ENCODE measurements at regions not wholly inside any gene's neighbourhood (a gene's known extent, or its start where the extent isn't known, plus 50 kb on each side); places are given as distances from the start of the nearest gene placed in this dataset.

DNA sequence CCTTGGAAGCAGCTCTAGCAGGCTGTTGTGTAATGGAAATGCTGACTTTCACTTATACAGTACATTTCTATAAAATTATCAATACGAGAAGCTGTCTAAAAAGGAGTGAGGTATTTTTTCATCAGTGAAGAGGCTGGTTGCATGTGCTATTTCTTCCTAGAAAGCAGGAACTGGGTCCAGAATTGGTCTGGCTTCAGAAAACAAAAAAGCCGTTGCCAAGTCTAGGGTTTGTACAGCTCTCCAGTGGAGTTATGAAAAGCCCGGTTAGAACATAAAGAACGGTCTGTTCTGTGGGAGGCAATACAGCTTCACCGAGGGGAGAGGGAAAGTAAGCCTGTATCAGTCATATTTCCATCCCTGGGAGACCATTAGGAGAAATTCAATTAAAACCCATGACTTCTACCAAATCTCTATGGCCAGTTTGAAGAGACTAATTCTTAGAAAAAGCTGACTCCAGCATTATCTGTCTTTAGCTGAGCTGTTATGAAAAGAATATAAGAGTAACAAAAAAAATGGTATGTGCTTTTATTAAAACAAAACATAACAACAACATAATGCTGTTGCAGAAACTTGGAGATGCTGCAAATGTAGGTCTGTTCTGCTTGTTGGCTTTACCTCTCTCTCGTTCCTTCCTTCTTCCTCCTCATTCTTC, 217.0 kb downstream of the CMPK2 start:
- DNase-seq (ENCODE audit: low read depth, low spot score) (no peak), ATAC-seq (no peak)
- ChIA-PET POLR2A (no interaction called here), CTCF (no interaction called here)
- BruUV-seq (replicated peaks), result no TSS peak
- intact Hi-C loops (cut with micrococcal nuclease; ENCODE audit: unreplicated experiment), result no loop called here
- no peak overlapping the region for H3K27ac ChIP-seq (ENCODE audit: low read length)
- in situ Hi-C loops (cut with HindIII; ENCODE audit: low pct_unique_long_range_greater_than_20kb, low sequenced_read_pairs), result no loop called here
- no peak overlapping the region for H3K4me3 ChIP-seq (ENCODE audit: low read depth in 2 of 2, low read length in 2 of 2)
- no peaks in the 10 kb centered on the region for H3K27me3 ChIP-seq (ENCODE audit: control insufficient read depth, insufficient read depth, low read length)
- TF ChIP-seq SIN3A (IDR thresholded peaks at IDR 0.05; ENCODE audit: borderline replicate concordance, insufficient read depth, low read depth, low read length), result no peak
- no peak for TF ChIP-seq POLR2AphosphoS5 (IDR thresholded peaks at IDR 0.05; ENCODE audit: low read depth, low read length)
- TF ChIP-seq TCF7L2 (IDR thresholded peaks at IDR 0.05; ENCODE audit: low read depth, low read length), result no peak
- TF ChIP-seq, protein P1, sequence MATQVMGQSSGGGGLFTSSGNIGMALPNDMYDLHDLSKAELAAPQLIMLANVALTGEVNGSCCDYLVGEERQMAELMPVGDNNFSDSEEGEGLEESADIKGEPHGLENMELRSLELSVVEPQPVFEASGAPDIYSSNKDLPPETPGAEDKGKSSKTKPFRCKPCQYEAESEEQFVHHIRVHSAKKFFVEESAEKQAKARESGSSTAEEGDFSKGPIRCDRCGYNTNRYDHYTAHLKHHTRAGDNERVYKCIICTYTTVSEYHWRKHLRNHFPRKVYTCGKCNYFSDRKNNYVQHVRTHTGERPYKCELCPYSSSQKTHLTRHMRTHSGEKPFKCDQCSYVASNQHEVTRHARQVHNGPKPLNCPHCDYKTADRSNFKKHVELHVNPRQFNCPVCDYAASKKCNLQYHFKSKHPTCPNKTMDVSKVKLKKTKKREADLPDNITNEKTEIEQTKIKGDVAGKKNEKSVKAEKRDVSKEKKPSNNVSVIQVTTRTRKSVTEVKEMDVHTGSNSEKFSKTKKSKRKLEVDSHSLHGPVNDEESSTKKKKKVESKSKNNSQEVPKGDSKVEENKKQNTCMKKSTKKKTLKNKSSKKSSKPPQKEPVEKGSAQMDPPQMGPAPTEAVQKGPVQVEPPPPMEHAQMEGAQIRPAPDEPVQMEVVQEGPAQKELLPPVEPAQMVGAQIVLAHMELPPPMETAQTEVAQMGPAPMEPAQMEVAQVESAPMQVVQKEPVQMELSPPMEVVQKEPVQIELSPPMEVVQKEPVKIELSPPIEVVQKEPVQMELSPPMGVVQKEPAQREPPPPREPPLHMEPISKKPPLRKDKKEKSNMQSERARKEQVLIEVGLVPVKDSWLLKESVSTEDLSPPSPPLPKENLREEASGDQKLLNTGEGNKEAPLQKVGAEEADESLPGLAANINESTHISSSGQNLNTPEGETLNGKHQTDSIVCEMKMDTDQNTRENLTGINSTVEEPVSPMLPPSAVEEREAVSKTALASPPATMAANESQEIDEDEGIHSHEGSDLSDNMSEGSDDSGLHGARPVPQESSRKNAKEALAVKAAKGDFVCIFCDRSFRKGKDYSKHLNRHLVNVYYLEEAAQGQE (IDR thresholded peaks at IDR 0.05; ENCODE audit: insufficient read depth in 1 of 2, low read depth in 2 of 2, low read length in 1 of 2), result no peak
- TF ChIP-seq, protein P2, sequence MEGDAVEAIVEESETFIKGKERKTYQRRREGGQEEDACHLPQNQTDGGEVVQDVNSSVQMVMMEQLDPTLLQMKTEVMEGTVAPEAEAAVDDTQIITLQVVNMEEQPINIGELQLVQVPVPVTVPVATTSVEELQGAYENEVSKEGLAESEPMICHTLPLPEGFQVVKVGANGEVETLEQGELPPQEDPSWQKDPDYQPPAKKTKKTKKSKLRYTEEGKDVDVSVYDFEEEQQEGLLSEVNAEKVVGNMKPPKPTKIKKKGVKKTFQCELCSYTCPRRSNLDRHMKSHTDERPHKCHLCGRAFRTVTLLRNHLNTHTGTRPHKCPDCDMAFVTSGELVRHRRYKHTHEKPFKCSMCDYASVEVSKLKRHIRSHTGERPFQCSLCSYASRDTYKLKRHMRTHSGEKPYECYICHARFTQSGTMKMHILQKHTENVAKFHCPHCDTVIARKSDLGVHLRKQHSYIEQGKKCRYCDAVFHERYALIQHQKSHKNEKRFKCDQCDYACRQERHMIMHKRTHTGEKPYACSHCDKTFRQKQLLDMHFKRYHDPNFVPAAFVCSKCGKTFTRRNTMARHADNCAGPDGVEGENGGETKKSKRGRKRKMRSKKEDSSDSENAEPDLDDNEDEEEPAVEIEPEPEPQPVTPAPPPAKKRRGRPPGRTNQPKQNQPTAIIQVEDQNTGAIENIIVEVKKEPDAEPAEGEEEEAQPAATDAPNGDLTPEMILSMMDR (IDR thresholded peaks at IDR 0.05), result no peak
- no peaks in the 10 kb centered on the region for H3K36me3 ChIP-seq (ENCODE audit: control insufficient read depth, insufficient read depth, low read length)
- H3K4me1 ChIP-seq (ENCODE audit: control insufficient read depth, insufficient read depth, low read length), result no peaks in the 10 kb centered on the region
- H3K9me3 ChIP-seq (ENCODE audit: control insufficient read depth, insufficient read depth, low read depth, low read length), result no peaks in the 10 kb centered on the region

DNA sequence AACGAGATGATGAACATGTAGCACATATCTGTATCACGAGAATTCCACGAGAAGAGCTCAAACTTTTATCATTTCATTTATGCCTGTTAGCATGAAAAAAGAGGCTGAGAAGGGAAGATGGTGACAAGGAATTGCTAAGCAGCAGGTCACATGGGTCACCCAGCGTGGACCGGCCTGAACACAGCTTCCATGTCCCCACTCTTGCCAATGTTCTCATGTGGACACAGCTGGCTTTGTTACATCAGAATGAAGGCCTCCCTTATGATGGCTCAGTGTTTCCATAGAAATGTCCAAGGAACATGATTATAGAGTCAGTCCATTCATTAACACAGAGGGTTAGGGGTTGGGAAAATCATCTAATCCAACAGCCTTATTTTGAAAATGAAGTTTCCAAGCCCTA, 215.4 kb downstream of the CMPK2 start:
- in situ Hi-C loops (cut with HindIII; ENCODE audit: low pct_unique_long_range_greater_than_20kb, low sequenced_read_pairs), result no loop called here
- no peak for TF ChIP-seq POLR2AphosphoS5 (IDR thresholded peaks at IDR 0.05; ENCODE audit: low read depth, low read length)
- TF ChIP-seq, protein P1 (IDR thresholded peaks at IDR 0.05; ENCODE audit: insufficient read depth in 1 of 2, low read depth in 2 of 2, low read length in 1 of 2), result no peak
- no peak for TF ChIP-seq TCF7L2 (IDR thresholded peaks at IDR 0.05; ENCODE audit: low read depth, low read length)
- TF ChIP-seq SIN3A (IDR thresholded peaks at IDR 0.05; ENCODE audit: borderline replicate concordance, insufficient read depth, low read depth, low read length), result no peak
- TF ChIP-seq, protein P2 (IDR thresholded peaks at IDR 0.05), result no peak
- no TSS peak for BruUV-seq (replicated peaks)
- ATAC-seq, result no peak
- DNase-seq (ENCODE audit: low read depth, low spot score), result no peak
- CTCF ChIA-PET, result no interaction called here
- Histone ChIP-seq H3K27me3 (ENCODE audit: control insufficient read depth, insufficient read depth, low read length) (no peaks in the 10 kb centered on the region), H3K4me3 (ENCODE audit: low read depth in 2 of 2, low read length in 2 of 2) (no peak overlapping the region), H3K4me1 (ENCODE audit: control insufficient read depth, insufficient read depth, low read length) (no peaks in the 10 kb centered on the region), H3K27ac (ENCODE audit: low read length) (no peak overlapping the region), H3K36me3 (ENCODE audit: control insufficient read depth, insufficient read depth, low read length) (no peaks in the 10 kb centered on the region), H3K9me3 (ENCODE audit: control insufficient read depth, insufficient read depth, low read depth, low read length) (no peaks in the 10 kb centered on the region)
- intact Hi-C loops (cut with micrococcal nuclease; ENCODE audit: unreplicated experiment), result no loop called here
- POLR2A ChIA-PET, result no interaction called here
